DOHH2 (cell line): ENCODE measurements at regions not wholly inside any gene's neighbourhood (a gene's known extent, or its start where the extent isn't known, plus 50 kb on each side); places are given as distances from the start of the nearest gene placed in this dataset.

Experiments
- CTCF ChIP-seq: fragments of 200-600 bp; sonication (generic); IDR thresholded peaks from one replicate; pipeline ENCODE4 v1.5.1; 2014; ENCODE audit warnings: antibody characterized with exemption, mild to moderate bottlenecking, low read depth, low read length; ENCODE audit not compliant: poor library complexity, severe bottlenecking
- EZH2phosphoT487 ChIP-seq: fragments of 200-600 bp; sonication (generic); IDR thresholded peaks from 2 replicates; pipeline ENCODE4 v1.6.1; 2017; ENCODE audit warnings: borderline replicate concordance, mild to moderate bottlenecking, antibody characterized with exemption, low read length, moderate library complexity, mixed read lengths

DNA sequence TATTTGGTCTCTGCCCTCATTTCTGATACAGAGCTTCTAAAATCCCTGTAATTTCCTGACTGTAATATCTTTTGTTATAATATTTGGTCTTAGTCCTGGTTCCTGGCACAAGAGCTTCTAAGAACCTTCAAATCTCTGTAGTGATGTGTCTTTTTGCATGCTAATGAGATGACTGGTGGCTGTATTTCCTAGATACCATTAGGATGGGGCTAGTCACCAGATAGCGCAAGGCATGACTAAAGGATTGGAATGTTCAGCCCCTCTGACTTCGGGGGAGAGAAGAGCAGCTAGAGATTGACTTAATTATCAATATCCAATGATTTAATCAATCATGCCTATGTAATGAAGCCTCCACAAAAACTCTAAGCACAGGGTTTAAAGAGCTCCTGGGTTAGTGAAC lies 620.8 kb upstream of the ACVR2A start:
- TF ChIP-seq CTCF (no peak), EZH2phosphoT487 (no peak)
